ENCODE measurements at regions not wholly inside any gene's neighbourhood (a gene's known extent, or its start where the extent isn't known, plus 50 kb on each side); places are given as distances from the start of the nearest gene placed in this dataset.

DNA sequence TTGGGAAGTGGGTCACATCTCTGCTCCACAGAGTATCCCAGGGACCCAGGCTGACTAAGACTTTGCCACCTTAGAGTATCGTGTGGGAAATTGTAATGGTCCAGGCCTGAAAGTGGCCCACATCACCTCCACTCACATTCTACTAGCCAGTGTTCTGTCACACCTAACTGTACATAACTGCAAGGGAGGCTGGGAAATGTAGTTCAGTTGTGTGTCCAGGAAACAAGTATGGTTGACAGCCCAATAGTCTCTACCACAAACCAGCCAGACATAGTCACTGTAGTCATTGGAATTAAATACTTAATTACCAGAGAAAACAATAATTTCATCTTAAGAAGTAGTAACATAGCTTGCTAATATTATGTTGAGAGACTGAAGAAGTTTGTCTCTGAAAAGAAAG lies 233.4 kb upstream of the S100G start:
- no peak overlapping the region for H3K4me3 ChIP-seq (ENCODE audit: low read length)
- H3K9me3 ChIP-seq (replicated peaks; ENCODE audit: low read length) = no peaks in the 10 kb centered on the region
- no peaks in the 10 kb centered on the region for H3K4me1 ChIP-seq (ENCODE audit: control insufficient read depth, insufficient read depth, low read length)
- no peaks in the 10 kb centered on the region for H3K27me3 ChIP-seq (ENCODE audit: control insufficient read depth, insufficient read depth, low read length)
- H3K9ac ChIP-seq (ENCODE audit: low read depth, low read length) = no peak overlapping the region
- H3K4me2 ChIP-seq (ENCODE audit: low read length) = no peak overlapping the region
- H3K36me3 ChIP-seq (ENCODE audit: insufficient read depth, low read length) = no peaks in the 10 kb centered on the region

DNA sequence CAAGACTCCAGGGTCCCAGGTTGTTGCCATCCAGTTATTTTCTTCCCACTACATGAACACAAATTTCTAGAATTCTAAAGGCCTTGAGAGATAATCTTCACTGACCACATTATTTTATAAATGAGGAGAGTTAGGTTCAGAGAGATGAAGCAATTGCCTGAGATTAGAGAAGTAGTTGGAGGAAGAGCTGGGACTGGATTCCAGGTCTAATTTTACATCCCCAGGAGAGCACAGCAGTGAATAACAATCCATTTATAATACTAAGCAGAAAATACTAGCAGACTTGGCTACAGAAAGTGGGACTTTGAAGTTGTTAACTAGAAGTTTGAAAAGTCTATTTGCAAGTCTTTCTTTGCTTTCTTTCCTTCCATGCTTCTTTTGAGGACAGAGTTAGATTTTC lies 231.3 kb upstream of the S100G start:
- Histone ChIP-seq H3K27me3 (ENCODE audit: control insufficient read depth, insufficient read depth, low read length) (no peaks in the 10 kb centered on the region), H3K4me2 (ENCODE audit: low read length) (no peak overlapping the region), H3K4me1 (ENCODE audit: control insufficient read depth, insufficient read depth, low read length) (no peaks in the 10 kb centered on the region), H3K36me3 (ENCODE audit: insufficient read depth, low read length) (no peaks in the 10 kb centered on the region), H3K9me3 (replicated peaks; ENCODE audit: low read length) (no peaks in the 10 kb centered on the region), H3K4me3 (ENCODE audit: low read length) (no peak overlapping the region), H3K9ac (ENCODE audit: low read depth, low read length) (no peak overlapping the region)

DNA sequence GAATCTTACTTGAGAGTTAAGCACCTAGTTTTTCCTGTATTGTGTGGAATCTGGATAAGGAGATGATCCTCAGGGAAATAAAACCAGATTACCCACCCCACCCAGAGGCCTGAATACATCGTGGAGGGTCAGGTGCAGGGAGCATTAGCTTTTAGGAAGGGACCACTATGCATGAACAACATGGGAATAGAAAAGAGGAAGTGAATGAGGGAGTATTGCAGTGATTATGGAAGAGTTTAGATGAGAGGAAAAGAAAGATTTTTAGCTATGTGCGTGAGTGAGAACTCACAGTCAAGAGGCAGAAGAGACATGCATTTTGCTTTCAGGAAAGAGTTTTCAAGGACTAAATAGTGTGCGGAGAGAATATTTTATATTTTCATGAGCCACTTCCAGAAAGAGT lies 222.3 kb upstream of the S100G start:
- no peak overlapping the region for H3K4me2 ChIP-seq (ENCODE audit: low read length)
- no peaks in the 10 kb centered on the region for H3K4me1 ChIP-seq (ENCODE audit: control insufficient read depth, insufficient read depth, low read length)
- no peak overlapping the region for H3K4me3 ChIP-seq (ENCODE audit: low read length)
- no peak overlapping the region for H3K9ac ChIP-seq (ENCODE audit: low read depth, low read length)
- H3K36me3 ChIP-seq (ENCODE audit: insufficient read depth, low read length) = no peaks in the 10 kb centered on the region
- no peaks in the 10 kb centered on the region for H3K27me3 ChIP-seq (ENCODE audit: control insufficient read depth, insufficient read depth, low read length)
- no peaks in the 10 kb centered on the region for H3K9me3 ChIP-seq (replicated peaks; ENCODE audit: low read length)

DNA sequence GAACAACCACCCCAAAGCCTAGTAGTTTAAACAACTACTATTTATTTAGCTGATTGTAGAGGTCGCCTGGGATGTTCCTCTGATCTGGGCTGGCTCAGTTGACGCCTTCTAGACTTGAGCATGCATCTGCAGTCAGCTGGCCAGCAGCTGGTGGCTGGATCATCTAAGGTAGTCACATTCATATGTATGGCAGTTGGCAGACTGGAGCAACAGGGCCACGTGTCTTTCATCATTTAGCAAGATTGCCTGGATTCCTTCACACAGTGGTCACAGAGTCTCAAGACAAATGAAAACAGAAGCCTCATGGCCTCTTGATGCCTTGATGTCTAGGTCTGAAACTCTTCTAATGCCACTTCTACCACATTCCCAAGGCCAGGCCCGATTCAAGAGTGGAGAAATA lies 220.6 kb upstream of the S100G start:
- peaks cover 3% of the 10 kb centered on the region for H3K27me3 ChIP-seq (ENCODE audit: control insufficient read depth, insufficient read depth, low read length)
- no peaks in the 10 kb centered on the region for H3K9me3 ChIP-seq (replicated peaks; ENCODE audit: low read length)
- no peak overlapping the region for H3K4me2 ChIP-seq (ENCODE audit: low read length)
- no peaks in the 10 kb centered on the region for H3K4me1 ChIP-seq (ENCODE audit: control insufficient read depth, insufficient read depth, low read length)
- H3K36me3 ChIP-seq (ENCODE audit: insufficient read depth, low read length) = no peaks in the 10 kb centered on the region
- no peak overlapping the region for H3K4me3 ChIP-seq (ENCODE audit: low read length)
- no peak overlapping the region for H3K9ac ChIP-seq (ENCODE audit: low read depth, low read length)

DNA sequence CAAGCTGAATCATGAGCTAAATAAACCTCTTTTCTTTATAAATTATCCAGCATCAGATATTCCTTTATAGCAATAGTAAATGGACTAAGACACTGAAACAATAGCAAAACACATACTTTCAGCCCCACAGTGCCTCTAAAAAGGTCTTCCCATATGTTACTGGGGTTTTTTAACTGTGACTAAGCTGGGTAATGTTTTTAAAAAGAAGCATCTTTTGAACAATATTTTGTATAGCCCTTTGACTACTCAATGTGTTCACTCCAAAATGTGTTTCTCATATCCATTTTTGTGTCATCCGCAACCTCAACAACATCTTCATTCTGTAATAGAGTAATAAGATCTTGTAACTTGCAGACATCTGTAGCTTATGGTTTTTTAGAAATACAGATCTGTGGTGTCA lies 218.7 kb upstream of the S100G start:
- Histone ChIP-seq H3K36me3 (ENCODE audit: insufficient read depth, low read length) (no peaks in the 10 kb centered on the region), H3K4me1 (ENCODE audit: control insufficient read depth, insufficient read depth, low read length) (no peaks in the 10 kb centered on the region), H3K9me3 (replicated peaks; ENCODE audit: low read length) (no peaks in the 10 kb centered on the region), H3K4me2 (ENCODE audit: low read length) (no peak overlapping the region), H3K9ac (ENCODE audit: low read depth, low read length) (no peak overlapping the region), H3K4me3 (ENCODE audit: low read length) (no peak overlapping the region), H3K27me3 (ENCODE audit: control insufficient read depth, insufficient read depth, low read length) (peaks cover 3% of the 10 kb centered on the region)

DNA sequence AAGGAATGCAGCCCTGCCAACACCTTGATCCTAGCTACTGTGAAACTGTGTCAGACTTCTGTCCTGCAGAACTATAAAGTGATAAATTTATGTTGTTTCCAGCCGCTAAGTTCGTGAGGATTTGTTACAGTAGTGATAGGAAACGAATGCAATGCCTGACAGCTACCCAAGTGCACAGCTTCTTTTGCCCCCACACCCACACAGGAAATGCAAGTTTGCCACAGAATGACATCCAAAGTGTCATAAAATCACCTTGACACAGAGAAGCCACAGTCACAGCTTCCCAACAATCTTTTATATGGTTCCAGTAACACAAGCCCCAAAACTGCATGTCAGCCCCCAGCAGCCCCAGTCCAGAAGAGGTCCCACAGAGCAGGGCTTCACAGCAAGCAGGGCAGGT lies 216.9 kb upstream of the S100G start:
- H3K36me3 ChIP-seq (ENCODE audit: insufficient read depth, low read length) = no peaks in the 10 kb centered on the region

DNA sequence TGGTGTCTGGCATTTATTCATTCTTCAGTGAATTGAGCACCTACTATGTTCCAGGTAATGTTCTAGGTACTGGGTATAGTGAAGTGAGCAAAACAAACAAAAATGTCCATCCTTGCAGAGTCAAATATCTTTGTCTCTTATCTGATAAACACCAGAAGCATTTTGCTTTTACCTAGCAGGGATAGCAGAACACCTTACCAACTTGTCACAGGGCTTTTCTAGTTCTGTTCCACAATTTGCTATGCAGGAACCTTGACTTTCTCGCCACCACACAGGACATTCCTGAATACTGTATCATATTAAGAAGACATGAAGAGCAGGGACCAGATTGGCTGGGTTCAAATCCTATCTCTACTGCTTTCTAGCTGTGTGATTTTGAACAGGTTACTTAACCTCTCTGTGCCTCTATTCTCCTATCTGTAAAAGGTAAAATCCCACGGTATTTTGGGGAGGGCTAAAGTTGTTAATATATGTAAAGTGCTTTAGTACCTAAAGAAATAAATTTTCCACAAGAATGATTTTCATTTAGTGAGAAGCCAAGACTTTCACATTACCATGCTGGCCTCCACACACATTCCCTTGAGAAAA lies 214.5 kb upstream of the S100G start:
- Histone ChIP-seq H3K4me2 (ENCODE audit: low read length) (no peak overlapping the region), H3K9me3 (replicated peaks; ENCODE audit: low read length) (no peaks in the 10 kb centered on the region), H3K36me3 (ENCODE audit: insufficient read depth, low read length) (no peaks in the 10 kb centered on the region), H3K27me3 (ENCODE audit: control insufficient read depth, insufficient read depth, low read length) (peaks cover 3% of the 10 kb centered on the region), H3K4me3 (ENCODE audit: low read length) (no peak overlapping the region), H3K9ac (ENCODE audit: low read depth, low read length) (no peak overlapping the region), H3K4me1 (ENCODE audit: control insufficient read depth, insufficient read depth, low read length) (no peaks in the 10 kb centered on the region)

More for the DNA sequence above, 216.9 kb upstream of the S100G start:
- peaks cover 3% of the 10 kb centered on the region for H3K27me3 ChIP-seq (ENCODE audit: control insufficient read depth, insufficient read depth, low read length)
- H3K9ac ChIP-seq (ENCODE audit: low read depth, low read length) = no peak overlapping the region
- no peak overlapping the region for H3K4me3 ChIP-seq (ENCODE audit: low read length)
- H3K4me1 ChIP-seq (ENCODE audit: control insufficient read depth, insufficient read depth, low read length) = no peaks in the 10 kb centered on the region
- no peaks in the 10 kb centered on the region for H3K9me3 ChIP-seq (replicated peaks; ENCODE audit: low read length)
- H3K4me2 ChIP-seq (ENCODE audit: low read length) = no peak overlapping the region

DNA sequence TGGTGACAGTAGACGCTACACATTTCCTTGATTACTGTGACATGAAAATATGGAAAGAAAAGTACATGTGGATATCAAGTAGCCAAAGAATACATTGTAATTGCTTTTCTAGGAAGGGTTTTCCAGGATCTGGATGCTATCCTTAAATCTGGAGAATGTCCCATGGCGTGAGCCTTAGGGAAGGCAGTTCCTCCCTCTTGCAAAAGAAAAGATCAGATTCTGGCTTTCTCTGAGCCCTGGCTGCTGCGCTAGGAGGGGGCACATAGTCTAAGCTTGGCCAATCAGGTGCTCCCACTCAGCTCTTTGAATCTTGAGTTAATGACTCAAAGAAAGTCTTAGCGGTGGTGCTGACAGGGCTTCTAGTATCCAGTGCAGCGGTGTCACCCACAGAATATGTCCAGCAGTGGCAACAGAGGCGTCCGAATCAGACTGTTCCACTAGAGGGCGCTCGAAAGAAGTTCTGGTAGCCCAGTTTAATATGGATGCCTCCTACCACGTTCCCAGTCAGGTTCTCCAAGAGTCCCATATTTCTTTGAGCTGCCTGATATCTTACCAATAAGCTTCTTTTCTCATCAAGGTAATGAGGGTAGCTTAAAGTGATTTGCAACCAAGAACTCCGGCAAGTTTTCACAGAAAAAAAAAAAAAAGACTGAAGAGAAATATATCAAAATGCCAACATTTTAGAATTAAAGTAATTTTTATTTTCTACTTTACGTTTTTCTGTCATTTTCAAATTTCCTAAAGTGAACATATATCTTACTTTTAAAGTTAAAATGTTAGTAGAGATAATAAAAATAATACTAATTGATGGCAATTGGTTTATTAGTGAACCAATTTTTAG lies 213.4 kb upstream of the S100G start:
- Histone ChIP-seq H3K4me1 (ENCODE audit: control insufficient read depth, insufficient read depth, low read length) (no peaks in the 10 kb centered on the region), H3K4me3 (ENCODE audit: low read length) (no peak overlapping the region), H3K9ac (ENCODE audit: low read depth, low read length) (no peak overlapping the region), H3K9me3 (replicated peaks; ENCODE audit: low read length) (no peaks in the 10 kb centered on the region), H3K27me3 (ENCODE audit: control insufficient read depth, insufficient read depth, low read length) (peaks cover 3% of the 10 kb centered on the region), H3K36me3 (ENCODE audit: insufficient read depth, low read length) (no peaks in the 10 kb centered on the region), H3K4me2 (ENCODE audit: low read length) (no peak overlapping the region)

DNA sequence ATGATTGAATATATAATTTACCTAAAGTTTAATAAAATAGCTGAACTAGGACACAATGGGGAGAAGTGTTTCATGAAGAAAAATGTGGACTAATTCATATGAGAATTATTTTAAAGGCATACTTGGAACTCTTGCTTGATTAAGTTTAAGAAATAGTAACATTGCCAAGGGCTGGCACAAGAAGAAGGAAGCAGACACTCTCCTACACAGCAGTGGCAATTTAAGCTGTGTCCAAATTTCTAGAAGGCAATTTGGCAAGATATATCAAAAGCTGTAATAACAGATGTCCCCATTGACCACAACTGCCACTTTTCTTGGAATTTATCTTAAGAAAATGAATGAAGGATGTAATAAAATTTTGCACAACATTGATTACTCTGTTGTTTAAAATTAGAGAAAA lies 209.5 kb upstream of the S100G start:
- H3K4me1 ChIP-seq (ENCODE audit: control insufficient read depth, insufficient read depth, low read length) = peaks cover 13% of the 10 kb centered on the region
- H3K9ac ChIP-seq (ENCODE audit: low read depth, low read length) = no peak overlapping the region
- H3K9me3 ChIP-seq (replicated peaks; ENCODE audit: low read length) = no peaks in the 10 kb centered on the region
- no peaks in the 10 kb centered on the region for H3K36me3 ChIP-seq (ENCODE audit: insufficient read depth, low read length)
- no peak overlapping the region for H3K4me3 ChIP-seq (ENCODE audit: low read length)
- H3K27me3 ChIP-seq (ENCODE audit: control insufficient read depth, insufficient read depth, low read length) = no peaks in the 10 kb centered on the region
- H3K4me2 ChIP-seq (ENCODE audit: low read length) = no peak overlapping the region

DNA sequence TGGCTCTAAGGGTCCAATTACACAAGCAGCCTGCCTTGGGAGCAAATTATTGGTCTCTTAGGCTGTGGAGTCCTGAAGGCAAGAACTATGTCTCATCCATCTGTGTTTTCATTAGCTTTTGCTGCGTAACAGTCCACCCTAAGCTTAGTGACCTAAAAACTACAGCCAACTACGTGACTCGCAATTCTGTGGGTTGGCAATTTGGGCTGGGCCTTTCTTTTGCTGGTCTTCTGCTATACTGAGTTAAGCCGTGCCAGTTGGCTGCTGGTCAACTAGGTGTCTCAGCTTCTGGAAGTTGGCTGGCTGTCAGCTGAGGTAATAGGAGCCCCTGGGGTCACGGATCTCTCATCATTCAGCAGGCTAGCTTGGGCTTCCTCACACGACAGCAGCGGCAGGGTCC lies 205.6 kb upstream of the S100G start:
- Histone ChIP-seq H3K4me1 (ENCODE audit: control insufficient read depth, insufficient read depth, low read length) (peaks cover 13% of the 10 kb centered on the region), H3K9me3 (replicated peaks; ENCODE audit: low read length) (no peaks in the 10 kb centered on the region), H3K9ac (ENCODE audit: low read depth, low read length) (no peak overlapping the region), H3K27me3 (ENCODE audit: control insufficient read depth, insufficient read depth, low read length) (no peaks in the 10 kb centered on the region), H3K4me3 (ENCODE audit: low read length) (no peak overlapping the region), H3K36me3 (ENCODE audit: insufficient read depth, low read length) (no peaks in the 10 kb centered on the region), H3K4me2 (ENCODE audit: low read length) (no peak overlapping the region)

DNA sequence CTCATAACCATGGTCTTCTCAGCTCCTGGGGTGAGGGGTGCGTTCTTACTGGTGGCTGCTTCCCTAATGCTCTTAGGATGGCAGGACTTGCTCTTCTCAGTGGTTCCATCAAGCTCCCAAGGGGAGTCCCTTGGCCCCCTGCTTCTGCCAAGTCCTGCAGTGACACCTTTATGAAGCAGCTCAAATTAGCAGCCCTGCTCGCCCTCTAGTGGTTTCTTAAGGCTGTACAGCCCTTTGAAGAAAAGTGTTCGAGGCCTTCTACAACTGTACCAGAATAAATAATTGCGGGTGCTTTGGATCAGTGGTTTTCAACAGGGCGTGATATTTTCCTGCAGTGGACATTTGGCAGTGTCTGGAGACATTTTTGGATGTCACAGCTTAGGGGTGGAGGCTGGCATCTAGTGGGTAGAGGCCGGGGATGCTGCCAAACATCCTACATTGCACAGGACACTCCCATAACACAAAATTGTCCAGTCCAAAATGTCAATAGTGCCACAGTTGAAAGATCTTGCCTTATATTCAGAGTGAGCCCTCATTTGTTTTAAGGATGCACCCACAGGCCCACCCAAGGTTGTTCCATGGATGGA lies 204.7 kb upstream of the S100G start:
- Histone ChIP-seq H3K9ac (ENCODE audit: low read depth, low read length) (no peak overlapping the region), H3K27me3 (ENCODE audit: control insufficient read depth, insufficient read depth, low read length) (no peaks in the 10 kb centered on the region)

DNA sequence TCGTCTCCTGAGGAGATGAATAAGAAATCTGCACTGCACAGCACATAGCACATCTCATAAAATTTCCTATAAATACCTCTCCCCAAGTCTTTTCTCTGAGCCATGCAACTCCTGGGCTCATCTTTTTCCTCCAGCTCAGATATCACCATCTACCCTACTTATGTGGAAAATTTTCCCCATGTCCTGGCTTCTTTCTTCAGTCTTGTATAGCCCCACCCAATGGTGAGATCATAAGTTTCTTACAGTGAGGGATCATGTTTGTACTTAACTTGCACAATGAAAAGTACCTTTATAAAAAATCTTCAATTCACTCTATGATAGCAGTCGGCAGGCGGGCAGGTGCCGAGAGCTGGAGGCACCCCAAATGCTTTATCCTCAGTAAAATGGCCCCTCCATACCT lies 198.6 kb upstream of the S100G start:
- H3K4me2 ChIP-seq (ENCODE audit: low read length) = no peak overlapping the region
- no peak overlapping the region for H3K4me3 ChIP-seq (ENCODE audit: low read length)
- H3K4me1 ChIP-seq (ENCODE audit: control insufficient read depth, insufficient read depth, low read length) = no peaks in the 10 kb centered on the region
- H3K9ac ChIP-seq (ENCODE audit: low read depth, low read length) = no peak overlapping the region
- no peaks in the 10 kb centered on the region for H3K27me3 ChIP-seq (ENCODE audit: control insufficient read depth, insufficient read depth, low read length)
- H3K36me3 ChIP-seq (ENCODE audit: insufficient read depth, low read length) = no peaks in the 10 kb centered on the region
- no peaks in the 10 kb centered on the region for H3K9me3 ChIP-seq (replicated peaks; ENCODE audit: low read length)

More for the DNA sequence above, 204.7 kb upstream of the S100G start:
- Histone ChIP-seq H3K9me3 (replicated peaks; ENCODE audit: low read length) (no peaks in the 10 kb centered on the region), H3K36me3 (ENCODE audit: insufficient read depth, low read length) (no peaks in the 10 kb centered on the region), H3K4me2 (ENCODE audit: low read length) (no peak overlapping the region), H3K4me3 (ENCODE audit: low read length) (no peak overlapping the region), H3K4me1 (ENCODE audit: control insufficient read depth, insufficient read depth, low read length) (peaks cover 13% of the 10 kb centered on the region)

Measured in skeletal muscle satellite cell (primary cell).